Cardiac muscle cell (in vitro differentiated cells and primary cell): ENCODE measurements at regions not wholly inside any gene's neighbourhood (a gene's known extent, or its start where the extent isn't known, plus 50 kb on each side); places are given as distances from the start of the nearest gene placed in this dataset.
A peak's percentile ranks its signal among the peaks of the same experiment; 100 is the strongest.

Experiments
- DNase-seq, 2 donors: peaks; one replicate each; pipeline versions ENCODE4 v3.0.0 to v3.0.0-alpha.2; 2010 to 2017; ENCODE audit warnings: low read depth in 1 of 2, low spot score in 1 of 2
- H3K27ac ChIP-seq: fragments of 200-600 bp; sonication (generic); 2 replicates; pipeline ENCODE4 v1.5.1; 2016
- H3K27me3 ChIP-seq: fragments of 200-600 bp; sonication (generic); 2 replicates; pipeline ENCODE4 v1.6.0; 2016; ENCODE audit warnings: control low read depth
- H3K36me3 ChIP-seq: fragments of 200-600 bp; sonication (generic); 2 replicates; pipeline ENCODE4 v1.5.1; 2016; ENCODE audit warnings: control low read depth
- H3K4me1 ChIP-seq: fragments of 200-600 bp; sonication (generic); 2 replicates; pipeline ENCODE4 v1.8.1; 2017; ENCODE audit warnings: low read depth, mild to moderate bottlenecking, mixed run types
- H3K4me3 ChIP-seq: fragments of 200-600 bp; sonication (generic); 2 replicates; pipeline ENCODE4 v1.5.1; 2016; ENCODE audit warnings: mild to moderate bottlenecking
- H3K9me3 ChIP-seq: fragments of 200-600 bp; sonication (generic); 2 replicates; pipeline ENCODE4 v1.5.1; 2017; ENCODE audit warnings: low read depth, mild to moderate bottlenecking, control low read depth
- CTCF ChIP-seq: IDR thresholded peaks from 2 replicates; pipeline ENCODE4 v1.5.1; 2012; ENCODE audit warnings: low read depth, mild to moderate bottlenecking, low read length

GRCh38 chr13:80555796-80556678 lies 215.1 kb upstream of the SPRY2 start:
- no peaks in the 10 kb centered on the region for H3K27me3 ChIP-seq
- H3K36me3 ChIP-seq, result no peaks in the 10 kb centered on the region
- peak in 1 of 2 donors; percentile 59 for DNase-seq
- H3K27ac ChIP-seq, result no peak overlapping the region
- H3K4me1 ChIP-seq, result no peaks in the 10 kb centered on the region
- no peaks in the 10 kb centered on the region for H3K9me3 ChIP-seq
- H3K4me3 ChIP-seq, result no peak overlapping the region
- no peak for TF ChIP-seq CTCF

GRCh38 chr13:80552851-80553440 lies 212.0 kb upstream of the SPRY2 start:
- Histone ChIP-seq H3K9me3 (no peaks in the 10 kb centered on the region), H3K27ac (no peak overlapping the region), H3K4me1 (peaks cover 2% of the 10 kb centered on the region), H3K36me3 (no peaks in the 10 kb centered on the region), H3K27me3 (no peaks in the 10 kb centered on the region), H3K4me3 (no peak overlapping the region)
- no peak for TF ChIP-seq CTCF
- DNase-seq, result no peak

GRCh38 chr13:80551650-80552497 lies 210.9 kb upstream of the SPRY2 start:
- no peak for TF ChIP-seq CTCF
- H3K4me1 ChIP-seq, result peaks cover 5% of the 10 kb centered on the region
- H3K36me3 ChIP-seq, result no peaks in the 10 kb centered on the region
- no peaks in the 10 kb centered on the region for H3K9me3 ChIP-seq
- H3K27ac ChIP-seq, result no peak overlapping the region
- H3K4me3 ChIP-seq, result no peak overlapping the region
- H3K27me3 ChIP-seq, result no peaks in the 10 kb centered on the region
- no peak for DNase-seq

- H3K9me3 ChIP-seq, result no peaks in the 10 kb centered on the region
- H3K4me1 ChIP-seq, result peaks cover 5% of the 10 kb centered on the region
- H3K27ac ChIP-seq, result no peak overlapping the region
- no peaks in the 10 kb centered on the region for H3K27me3 ChIP-seq
- no peak overlapping the region for H3K4me3 ChIP-seq
- peak in 1 of 2 donors; percentile 42 for DNase-seq
- no peaks in the 10 kb centered on the region for H3K36me3 ChIP-seq
- no peak for TF ChIP-seq CTCF
These were observed 210.1 kb upstream of the SPRY2 start for GRCh38 chr13:80550971-80551441.

GRCh38 chr13:80548915-80549314 lies 208.0 kb upstream of the SPRY2 start:
- DNase-seq, result no peak
- Histone ChIP-seq H3K9me3 (no peaks in the 10 kb centered on the region), H3K4me1 (peaks cover 5% of the 10 kb centered on the region), H3K27ac (no peak overlapping the region), H3K4me3 (no peak overlapping the region), H3K36me3 (no peaks in the 10 kb centered on the region), H3K27me3 (no peaks in the 10 kb centered on the region)
- no peak for TF ChIP-seq CTCF
